Stomach (tissue), 8 donors: ENCODE measurements at regions not wholly inside any gene's neighbourhood (a gene's known extent, or its start where the extent isn't known, plus 50 kb on each side); places are given as distances from the start of the nearest gene placed in this dataset.

Experiments used
- DNase-seq, 2 donors: peaks; one replicate each; pipeline versions ENCODE4 v3.0.0 to v3.0.0-alpha.2; 2013 to 2019
- H3K27ac ChIP-seq, 5 donors: fragments of 200-600 bp in 4 of 5; sonication (generic) in 4 of 5; one replicate each; pipeline ENCODE4 v1.5.1; 2013 to 2019; ENCODE audit warnings: mild to moderate bottlenecking in 1 of 5, moderate library complexity in 1 of 5
- H3K27me3 ChIP-seq, 3 donors: fragments of 200-600 bp; sonication (generic); one replicate each; pipeline ENCODE4 v1.5.1; 2017 to 2019; ENCODE audit warnings: mixed run types in 1 of 3
- H3K36me3 ChIP-seq, 4 donors: fragments of 200-600 bp; sonication (generic); 1 replicate in 3 of 4; 2 replicates in 1 of 4; pipeline ENCODE4 v1.5.1; 2016 to 2019
- H3K4me1 ChIP-seq, 4 donors: fragments of 200-600 bp; sonication (generic); one replicate each; pipeline ENCODE4 v1.5.1; 2016 to 2019
- H3K4me3 ChIP-seq, 4 donors: fragments of 200-600 bp; sonication (generic) in 3 of 4; one replicate each; pipeline ENCODE4 v1.5.1; 2016 to 2019; ENCODE audit warnings: mild to moderate bottlenecking in 1 of 4
- H3K9me3 ChIP-seq, 4 donors: fragments of 200-600 bp; sonication (generic); one replicate each; pipeline ENCODE4 v1.5.1; 2016 to 2019
- EP300 ChIP-seq: sonication (generic); formaldehyde crosslinking; IDR thresholded peaks from one replicate; pipeline ENCODE4 v1.6.1; 2017; ENCODE audit warnings: antibody characterized with exemption
- POLR2A ChIP-seq, 4 donors: fragments of 450-650 bp; IDR thresholded peaks; one replicate each; pipeline ENCODE4 v1.6.1; 2016; ENCODE audit warnings: antibody characterized with exemption in 4 of 4, control low read depth in 2 of 4, mild to moderate bottlenecking in 1 of 4, moderate library complexity in 1 of 4
- POLR2AphosphoS5 ChIP-seq, 3 donors: sonication (generic); formaldehyde crosslinking; IDR thresholded peaks; one replicate each; pipeline ENCODE4 v1.6.1; 2016; ENCODE audit warnings: antibody characterized with exemption in 3 of 3
- WGBS, 5 donors: extraction: QIAGEN DNeasy Blood & Tissue Kit in 3 of 5; methylation state at CpG; one replicate each; pipeline versions ENCODE4 v1.1.5 to v1.1.7; 2013 to 2018; 5-methylcytosine and 5-hydroxymethylcytosine counted together
- intact Hi-C: fragments of 100-400 bp; cut with DNase I; formaldehyde crosslinking; loops from one replicate; pipeline ENCODE4 v1.15.1; 2023; ENCODE audit warnings: low total_unique reads
- TF ChIP-seq, protein P1 (sequence below), 7 experiments: fragments of 450-650 bp in 4 of 7; fragments of 200-600 bp in 3 of 7; sonication (generic) in 3 of 7; IDR thresholded peaks; one replicate each; pipeline ENCODE4 v1.5.1; 2016 to 2019; ENCODE audit warnings: antibody characterized with exemption in 7 of 7, control low read depth in 2 of 7, mild to moderate bottlenecking in 1 of 7
- donor health status: healthy with polysubstance abuse.
- donor health status: Bipolar disorder and iron deficiency.
- donor health status: healthy.

DNA sequence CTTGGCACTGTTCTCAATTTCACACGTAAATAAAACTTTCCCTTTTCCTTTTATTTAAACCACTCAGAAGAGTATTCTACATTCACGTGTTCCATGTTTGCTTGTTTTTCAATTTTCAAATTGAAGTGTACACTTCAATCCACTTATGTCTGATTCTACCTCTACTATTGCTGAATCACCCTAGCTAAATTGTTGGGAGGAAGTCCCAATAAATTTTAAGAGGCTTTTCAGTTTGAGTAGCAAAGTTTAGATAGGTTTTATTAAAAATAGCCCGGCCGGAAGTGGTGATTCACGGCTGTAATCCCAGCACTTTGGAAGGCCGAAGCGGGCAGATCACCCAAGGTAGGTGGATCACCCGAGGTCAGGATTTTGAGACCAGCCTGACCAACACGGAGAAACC is 1414.7 kb upstream of the CELF2 start:
- WGBS, 5 donors, result 63 to 89% (median 75%) methylated on average over 9 of the region's 9 CpGs
- no peak overlapping the region for H3K27ac ChIP-seq
- H3K9me3 ChIP-seq, result no peaks in the 10 kb centered on the region
- H3K36me3 ChIP-seq, result no peaks in the 10 kb centered on the region
- TF ChIP-seq, protein P1, sequence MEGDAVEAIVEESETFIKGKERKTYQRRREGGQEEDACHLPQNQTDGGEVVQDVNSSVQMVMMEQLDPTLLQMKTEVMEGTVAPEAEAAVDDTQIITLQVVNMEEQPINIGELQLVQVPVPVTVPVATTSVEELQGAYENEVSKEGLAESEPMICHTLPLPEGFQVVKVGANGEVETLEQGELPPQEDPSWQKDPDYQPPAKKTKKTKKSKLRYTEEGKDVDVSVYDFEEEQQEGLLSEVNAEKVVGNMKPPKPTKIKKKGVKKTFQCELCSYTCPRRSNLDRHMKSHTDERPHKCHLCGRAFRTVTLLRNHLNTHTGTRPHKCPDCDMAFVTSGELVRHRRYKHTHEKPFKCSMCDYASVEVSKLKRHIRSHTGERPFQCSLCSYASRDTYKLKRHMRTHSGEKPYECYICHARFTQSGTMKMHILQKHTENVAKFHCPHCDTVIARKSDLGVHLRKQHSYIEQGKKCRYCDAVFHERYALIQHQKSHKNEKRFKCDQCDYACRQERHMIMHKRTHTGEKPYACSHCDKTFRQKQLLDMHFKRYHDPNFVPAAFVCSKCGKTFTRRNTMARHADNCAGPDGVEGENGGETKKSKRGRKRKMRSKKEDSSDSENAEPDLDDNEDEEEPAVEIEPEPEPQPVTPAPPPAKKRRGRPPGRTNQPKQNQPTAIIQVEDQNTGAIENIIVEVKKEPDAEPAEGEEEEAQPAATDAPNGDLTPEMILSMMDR (IDR thresholded peaks at IDR 0.05), result no peak
- no peak for TF ChIP-seq POLR2AphosphoS5 (IDR thresholded peaks at IDR 0.05)
- no peak for TF ChIP-seq POLR2A (IDR thresholded peaks at IDR 0.05)
- TF ChIP-seq EP300, result no peak
- no peaks in the 10 kb centered on the region for H3K4me1 ChIP-seq
- no peak for DNase-seq
- intact Hi-C loops, result no loop called here
- H3K27me3 ChIP-seq, result no peaks in the 10 kb centered on the region
- no peak overlapping the region for H3K4me3 ChIP-seq

DNA sequence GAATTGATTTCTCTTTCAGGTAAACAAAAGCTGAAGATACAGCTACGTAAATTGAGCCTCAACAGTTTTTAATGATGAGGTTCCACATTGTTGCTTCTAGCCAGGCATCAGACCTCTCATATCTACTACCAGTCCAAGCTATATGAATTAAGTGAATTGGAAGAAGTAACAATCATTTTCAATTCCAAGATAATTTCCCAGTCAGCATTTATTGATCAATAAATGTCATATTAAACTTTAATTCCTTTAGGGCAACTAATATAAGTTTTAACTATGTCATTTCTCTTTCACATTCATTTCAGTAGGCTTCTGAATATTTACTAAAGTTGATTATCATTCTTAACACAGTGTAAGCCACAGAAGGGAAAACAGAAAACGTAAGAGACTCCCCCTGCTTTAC is 1413.7 kb upstream of the CELF2 start:
- H3K4me3 ChIP-seq, result no peak overlapping the region
- TF ChIP-seq, protein P1 (IDR thresholded peaks at IDR 0.05), result no peak
- TF ChIP-seq EP300, result no peak
- no peak for TF ChIP-seq POLR2A (IDR thresholded peaks at IDR 0.05)
- TF ChIP-seq POLR2AphosphoS5 (IDR thresholded peaks at IDR 0.05), result no peak
- H3K27me3 ChIP-seq, result no peaks in the 10 kb centered on the region
- no peaks in the 10 kb centered on the region for H3K4me1 ChIP-seq
- H3K27ac ChIP-seq, result no peak overlapping the region
- 47 to 65% (median 61%) methylated on average over 2 of the region's 2 CpGs for WGBS, 5 donors
- no peaks in the 10 kb centered on the region for H3K9me3 ChIP-seq
- intact Hi-C loops, result no loop called here
- no peaks in the 10 kb centered on the region for H3K36me3 ChIP-seq
- no peak for DNase-seq

DNA sequence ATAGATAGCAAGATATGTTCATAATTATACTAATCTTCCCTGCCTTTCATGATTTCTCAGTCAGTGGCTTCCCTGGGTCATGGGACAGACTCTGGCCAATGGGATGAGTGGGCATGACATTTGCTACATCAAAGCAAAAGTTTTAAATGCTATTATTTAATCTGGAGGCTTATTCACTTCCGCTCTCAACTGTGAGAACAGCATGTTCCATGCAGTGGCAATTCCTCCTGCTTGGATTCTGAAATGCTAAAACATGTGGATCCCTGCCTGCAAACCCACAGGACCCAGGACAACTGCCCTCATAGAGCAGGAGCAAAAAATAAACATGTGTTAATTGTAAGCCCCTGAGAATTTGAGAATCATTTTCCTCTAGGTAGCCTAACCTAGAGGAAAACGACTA is 1412.4 kb upstream of the CELF2 start:
- H3K27me3 ChIP-seq, result no peaks in the 10 kb centered on the region
- TF ChIP-seq POLR2A (IDR thresholded peaks at IDR 0.05) (no peak), POLR2AphosphoS5 (IDR thresholded peaks at IDR 0.05) (no peak), EP300 (no peak)
- TF ChIP-seq, protein P1 (IDR thresholded peaks at IDR 0.05), result no peak
- H3K9me3 ChIP-seq, result no peaks in the 10 kb centered on the region
- H3K4me3 ChIP-seq, result no peak overlapping the region
- no peak for DNase-seq
- H3K4me1 ChIP-seq, result no peaks in the 10 kb centered on the region
- H3K36me3 ChIP-seq, result no peaks in the 10 kb centered on the region
- intact Hi-C loops, result no loop called here
- 60 to 86% (median 71%) methylated on average over 2 of the region's 2 CpGs for WGBS, 5 donors
- no peak overlapping the region for H3K27ac ChIP-seq

DNA sequence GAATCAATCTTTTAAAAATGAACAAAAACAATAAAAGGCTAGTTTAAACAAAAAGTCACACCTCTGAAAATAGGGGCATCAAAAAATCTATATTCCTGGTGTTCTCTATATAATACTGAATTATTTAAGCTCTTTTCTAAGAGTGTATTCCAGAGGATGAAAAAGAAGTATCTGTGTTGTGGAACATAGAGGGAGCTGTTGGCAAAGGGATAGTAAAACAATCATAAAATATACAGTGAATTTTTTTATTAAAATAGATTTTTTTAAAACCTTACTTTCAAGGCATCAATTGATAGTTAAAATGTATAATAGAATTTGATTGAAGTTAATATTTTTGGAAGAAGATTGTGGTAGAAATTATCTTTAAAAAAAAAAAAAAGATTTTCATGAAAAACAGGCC is 1409.1 kb upstream of the CELF2 start:
- no peaks in the 10 kb centered on the region for H3K36me3 ChIP-seq
- peak in 1 of 2 donors; percentile 51 for DNase-seq
- TF ChIP-seq EP300, result no peak
- TF ChIP-seq, protein P1 (IDR thresholded peaks at IDR 0.05), result peak in 1 of 7 experiments; percentile 12
- H3K27ac ChIP-seq, result no peak overlapping the region
- H3K27me3 ChIP-seq, result no peaks in the 10 kb centered on the region
- intact Hi-C loops, result no loop called here
- H3K9me3 ChIP-seq, result no peaks in the 10 kb centered on the region
- no peak overlapping the region for H3K4me3 ChIP-seq
- no peaks in the 10 kb centered on the region for H3K4me1 ChIP-seq
